Brain microvascular endothelial cell (primary cell): ENCODE measurements at regions not wholly inside any gene's neighbourhood (a gene's known extent, or its start where the extent isn't known, plus 50 kb on each side); places are given as distances from the start of the nearest gene placed in this dataset.
"Not testable (repeated sequence)": the region's sequence is repeated elsewhere in the genome, so short reads cannot be mapped to it uniquely, and the experiment has no call there.

Experiments
- DNase-seq: peaks from one replicate; pipeline ENCODE4 v3.0.0-alpha.2; 2020
- H3K27ac ChIP-seq: fragments of 250-450 bp; sonication (Bioruptor Pico); 2 replicates; pipeline ENCODE4 v1.5.1; 2020; ENCODE audit warnings: mild to moderate bottlenecking, moderate library complexity
- H3K27me3 ChIP-seq: fragments of 250-450 bp; sonication (Bioruptor Pico); replicated peaks from 2 replicates; pipeline ENCODE4 v1.5.1; 2020; ENCODE audit warnings: mild to moderate bottlenecking
- H3K36me3 ChIP-seq: fragments of 250-450 bp; sonication (Bioruptor Pico); replicated peaks from 2 replicates; pipeline ENCODE4 v1.5.1; 2020; ENCODE audit warnings: mild to moderate bottlenecking
- H3K4me3 ChIP-seq: 2 replicates; pipeline ENCODE4 v1.5.1; 2011; ENCODE audit warnings: low read depth, mild to moderate bottlenecking, control low read depth, low read length, moderate library complexity
- CTCF ChIP-seq: IDR thresholded peaks from 2 replicates; pipeline ENCODE4 v1.5.1; 2011; ENCODE audit warnings: low read depth, mild to moderate bottlenecking, moderate library complexity, low read length, control low read depth, inconsistent platforms; ENCODE audit errors: missing control alignments
- in situ Hi-C: cut with HindIII; loops from 2 replicates; pipeline ENCODE4 v1.10.0; 2017; ENCODE audit warnings: low sequenced_read_pairs, low pct_ligation_motif_present

- Histone ChIP-seq H3K4me3 (no peak overlapping the region), H3K27ac (no peak overlapping the region), H3K36me3 (no peaks in the 10 kb centered on the region), H3K27me3 (no peaks in the 10 kb centered on the region)
- peak; percentile 54 for TF ChIP-seq CTCF
- DNase-seq: peak; percentile 17
- in situ Hi-C loops: no loop called here
These were observed 130.6 kb upstream of the FHIT start for GRCh38 chr3:61381745-61382392.

- in situ Hi-C loops: no loop called here
- H3K4me3 ChIP-seq: no peak overlapping the region
- DNase-seq: no peak
- H3K36me3 ChIP-seq: no peaks in the 10 kb centered on the region
- H3K27ac ChIP-seq: no peak overlapping the region
- H3K27me3 ChIP-seq: no peaks in the 10 kb centered on the region
- TF ChIP-seq CTCF: no peak
These were observed 136.6 kb upstream of the FHIT start for GRCh38 chr3:61387817-61388216.

GRCh38 chr3:61393480-61393947, 142.3 kb upstream of the FHIT start:
- in situ Hi-C loops: not testable (repeated sequence)

GRCh38 chr3:61401359-61401758, 150.1 kb upstream of the FHIT start:
- H3K36me3 ChIP-seq: no peaks in the 10 kb centered on the region

More at GRCh38 chr3:61393480-61393947, 142.3 kb upstream of the FHIT start:
- H3K36me3 ChIP-seq, H3K4me3 ChIP-seq, DNase-seq, H3K27ac ChIP-seq, H3K27me3 ChIP-seq: not testable (repeated sequence)

GRCh38 chr3:61407397-61407796, 154.0 kb upstream of the PTPRG start:
- Histone ChIP-seq H3K27ac (no peak overlapping the region), H3K36me3 (no peaks in the 10 kb centered on the region), H3K27me3 (no peaks in the 10 kb centered on the region), H3K4me3 (no peak overlapping the region)
- in situ Hi-C loops: no loop called here
- TF ChIP-seq CTCF: no peak
- no peak for DNase-seq

More at GRCh38 chr3:61401359-61401758, 150.1 kb upstream of the FHIT start:
- in situ Hi-C loops: no loop called here
- no peak for DNase-seq
- Histone ChIP-seq H3K27me3 (no peaks in the 10 kb centered on the region), H3K27ac (no peak overlapping the region), H3K4me3 (no peak overlapping the region)
- no peak for TF ChIP-seq CTCF

- no peak overlapping the region for H3K27ac ChIP-seq
- no peak for TF ChIP-seq CTCF
- H3K4me3 ChIP-seq: no peak overlapping the region
- no peaks in the 10 kb centered on the region for H3K36me3 ChIP-seq
- H3K27me3 ChIP-seq: no peaks in the 10 kb centered on the region
- in situ Hi-C loops: no loop called here
- DNase-seq: no peak
These were observed 151.7 kb upstream of the PTPRG start for GRCh38 chr3:61409638-61410037.

GRCh38 chr3:61410358-61410757, 151.0 kb upstream of the PTPRG start:
- H3K36me3 ChIP-seq, H3K27me3 ChIP-seq, H3K27ac ChIP-seq, DNase-seq, in situ Hi-C loops, H3K4me3 ChIP-seq: not testable (repeated sequence)
